IPS DF 4.7 (cell line): ENCODE measurements at regions not wholly inside any gene's neighbourhood (a gene's known extent, or its start where the extent isn't known, plus 50 kb on each side); places are given as distances from the start of the nearest gene placed in this dataset.

Source experiments
- DNase-seq: peaks from one replicate; pipeline ENCODE4 v3.0.0-alpha.2; 2013; ENCODE audit warnings: low spot score; ENCODE audit errors: extremely low read depth

- DNase-seq, result no peak
Measured at GRCh38 chr18:22667616-22668422, 250.1 kb upstream of the CTAGE1 start.

- DNase-seq, result no peak
Measured at GRCh38 chr18:22668496-22668895, 250.8 kb upstream of the CTAGE1 start.

GRCh38 chr18:22670914-22671313 is 253.2 kb upstream of the CTAGE1 start:
- no peak for DNase-seq

DNA sequence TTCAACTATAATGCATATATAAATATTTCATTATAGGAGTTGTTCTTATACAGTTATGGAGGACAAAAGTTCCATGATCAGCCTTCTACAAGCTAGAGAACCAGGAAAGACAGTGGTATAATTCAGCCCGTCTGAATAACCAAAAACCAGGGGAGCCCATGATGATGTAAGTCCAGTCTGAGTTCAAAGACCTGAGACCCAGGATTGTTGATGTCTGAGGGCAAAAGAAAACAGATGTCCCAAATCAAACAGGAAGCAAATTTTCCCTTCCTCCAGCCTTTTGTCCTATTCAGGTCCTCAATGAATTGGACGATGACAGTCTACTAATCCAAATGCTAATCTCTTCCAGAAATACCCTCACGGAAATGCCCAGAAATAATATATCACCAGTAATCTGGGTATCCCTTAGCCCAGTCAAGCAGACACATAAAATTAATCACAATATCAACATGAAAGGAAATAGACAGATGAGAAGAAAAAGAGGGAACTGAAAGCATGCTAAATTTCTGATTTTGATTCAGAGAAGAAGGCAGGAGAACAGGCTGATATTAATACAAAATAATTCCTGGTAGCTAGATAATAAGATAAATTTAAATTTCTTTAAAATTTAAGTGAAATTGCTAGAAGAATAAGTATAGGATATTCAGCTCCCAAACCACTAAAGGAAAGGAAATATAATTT is 255.6 kb upstream of the CTAGE1 start:
- no peak for DNase-seq

- DNase-seq, result no peak
Measured at GRCh38 chr18:22674272-22674671, 256.6 kb upstream of the CTAGE1 start.

DNA sequence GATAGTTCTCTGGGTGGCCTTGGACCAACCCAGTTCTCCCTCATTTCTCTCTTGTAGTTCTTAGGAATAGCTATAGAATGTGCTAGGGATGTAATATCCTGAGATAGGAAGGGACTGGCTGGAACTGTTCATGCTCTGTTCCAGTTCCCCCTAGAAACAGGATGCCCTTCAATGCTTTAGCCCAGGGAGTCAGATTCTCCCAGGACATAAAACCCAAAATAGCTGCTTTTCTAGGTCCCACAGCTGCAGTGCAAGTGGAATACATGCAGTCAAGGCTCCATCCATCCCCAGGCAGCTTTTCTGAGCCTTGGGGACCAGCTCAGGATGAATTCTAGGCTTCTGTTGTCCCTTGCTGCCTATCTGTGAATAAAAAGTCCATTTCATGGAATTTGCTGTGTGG is 257.3 kb upstream of the CTAGE1 start:
- DNase-seq, result no peak

DNA sequence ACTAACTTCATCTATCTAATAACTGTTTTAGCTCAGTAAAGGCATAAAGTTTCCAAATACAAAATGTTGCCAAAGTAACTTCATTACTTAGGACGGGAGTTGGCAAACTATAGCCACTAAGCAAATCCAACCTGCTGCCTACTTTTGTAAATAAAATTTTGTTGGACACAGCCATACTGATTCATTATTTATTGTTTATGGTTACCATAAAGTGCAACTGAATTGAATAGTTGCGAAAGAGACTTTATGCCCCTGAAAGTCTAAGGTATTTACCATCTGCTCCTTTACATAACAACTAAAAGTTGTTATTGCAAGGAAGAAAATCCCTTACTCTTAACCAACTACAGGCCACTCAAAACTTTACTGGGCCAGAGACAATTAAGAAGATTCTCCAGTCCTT is 256.7 kb upstream of the RBBP8 start:
- no peak for DNase-seq

- DNase-seq, result no peak
Measured at GRCh38 chr18:22678486-22678885, 254.6 kb upstream of the RBBP8 start.

GRCh38 chr18:22680944-22681343 is 252.2 kb upstream of the RBBP8 start:
- DNase-seq, result no peak

DNA sequence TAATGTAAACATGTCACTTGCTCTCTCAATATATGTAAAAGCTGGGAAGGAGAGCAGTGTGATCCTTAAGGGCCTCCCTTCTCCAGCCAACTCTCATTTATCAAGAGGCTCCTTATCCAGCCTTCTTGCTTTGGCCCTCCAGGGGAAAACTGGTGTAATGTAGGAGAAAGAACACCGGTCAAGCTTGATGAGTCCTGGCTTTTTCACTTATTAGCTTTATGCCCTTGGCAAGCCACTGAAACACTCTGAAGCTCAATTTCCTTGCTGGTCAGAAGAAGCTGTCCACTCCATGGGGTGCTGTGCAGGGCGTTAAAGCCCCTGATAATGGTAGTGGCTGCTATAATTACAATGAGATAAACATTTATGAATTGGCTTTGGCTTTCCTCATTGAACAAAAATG is 251.2 kb upstream of the RBBP8 start:
- no peak for DNase-seq

- DNase-seq, result no peak
Measured at GRCh38 chr18:22682720-22683119, 250.4 kb upstream of the RBBP8 start.

DNA sequence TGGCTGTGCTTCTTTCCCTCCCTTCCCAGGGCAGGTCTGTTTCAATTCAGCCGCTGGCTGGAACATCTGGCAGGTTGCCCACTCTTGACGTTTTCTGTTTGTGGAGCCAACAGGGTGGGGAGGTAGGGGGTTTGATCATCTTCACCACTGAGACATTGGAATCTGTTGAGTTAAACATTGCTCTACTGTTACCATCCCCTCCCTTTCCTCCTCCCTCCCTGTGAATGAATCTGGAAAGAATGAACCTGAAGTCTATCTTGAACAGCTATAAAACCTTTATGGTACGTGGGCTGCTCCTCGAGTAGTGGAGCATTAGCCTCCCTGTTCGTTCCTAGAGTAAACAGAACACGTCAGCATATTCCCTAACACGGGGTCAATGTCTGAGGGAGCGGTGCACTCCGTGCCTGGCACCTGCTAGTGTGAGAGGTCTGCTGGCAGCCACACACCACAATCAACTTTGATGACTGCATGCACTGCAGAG is 249.9 kb upstream of the RBBP8 start:
- no peak for DNase-seq

GRCh38 chr18:22683786-22684185 is 249.3 kb upstream of the RBBP8 start:
- no peak for DNase-seq

DNA sequence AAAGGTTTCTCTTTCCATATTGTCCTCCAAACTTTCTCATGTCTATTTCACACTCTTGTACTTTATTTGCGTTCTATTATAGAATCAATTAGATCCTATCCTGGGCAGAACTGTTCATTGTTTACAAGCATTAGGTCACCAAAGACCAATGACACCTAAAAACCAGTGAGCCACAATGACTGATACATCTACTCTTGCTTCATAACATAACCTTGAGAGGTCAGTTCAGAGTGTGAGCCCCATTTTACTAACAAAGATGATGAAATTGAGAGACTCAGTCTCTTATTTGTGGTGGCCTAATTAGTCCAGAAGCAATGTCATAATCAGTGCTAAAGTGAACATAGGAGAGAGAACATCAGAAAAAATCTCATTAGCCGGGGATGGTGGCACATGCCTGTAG is 248.9 kb upstream of the RBBP8 start:
- DNase-seq, result no peak

DNA sequence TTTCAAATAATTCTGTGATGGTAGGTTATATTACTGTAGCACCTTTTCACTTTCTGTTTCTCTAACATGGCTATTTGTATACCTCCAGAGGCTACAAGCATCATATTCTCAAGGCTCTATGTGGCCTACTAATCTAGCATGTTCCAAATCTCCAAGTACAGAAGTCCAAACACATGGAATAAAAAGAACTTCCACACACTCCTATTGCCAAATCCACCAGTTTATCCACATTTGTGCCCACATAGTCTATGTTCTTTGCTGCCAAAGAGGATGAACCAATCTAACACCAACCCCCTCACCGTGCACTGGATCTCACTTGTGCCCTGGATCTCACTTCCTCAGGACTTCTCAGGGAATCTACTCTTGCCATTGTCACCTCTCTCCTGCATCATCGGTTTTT is 247.3 kb upstream of the RBBP8 start:
- DNase-seq, result no peak

DNA sequence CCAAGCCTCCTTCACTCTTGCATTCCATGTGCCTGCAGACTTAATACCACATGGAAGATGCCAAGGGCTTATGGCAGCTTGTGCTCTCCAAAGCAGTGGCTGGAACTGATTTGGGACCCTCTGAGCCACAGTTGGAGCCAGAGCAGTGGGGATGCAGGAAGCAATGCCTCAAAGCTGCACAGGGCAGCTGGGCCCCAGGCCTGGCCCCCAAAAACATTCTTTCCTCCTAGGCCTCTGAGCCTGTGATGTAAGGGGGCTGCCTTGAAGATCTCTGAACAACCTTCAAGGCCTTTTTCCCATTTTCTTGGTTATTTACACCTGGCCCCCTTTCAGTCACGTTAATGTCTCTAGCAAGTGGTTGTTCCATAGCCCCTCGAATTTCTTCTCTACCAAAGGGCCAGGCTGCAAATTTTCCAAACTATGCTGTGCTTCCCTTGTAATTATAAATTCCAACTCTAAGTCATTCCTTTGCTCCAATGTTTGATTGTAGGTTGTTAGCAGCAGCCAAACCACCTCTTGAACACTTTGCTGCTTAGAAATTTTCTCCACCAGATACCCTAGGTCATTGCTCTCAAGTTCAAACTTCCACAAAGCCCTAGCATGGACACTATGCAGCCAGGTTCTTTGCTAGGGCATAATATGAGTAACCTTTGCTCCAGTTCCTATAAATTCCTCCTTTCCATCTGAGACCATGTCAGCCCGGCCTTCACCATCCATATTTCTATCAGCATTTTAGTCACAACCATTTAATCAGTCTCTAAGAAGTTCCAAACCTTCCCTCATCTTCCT is 245.0 kb upstream of the RBBP8 start:
- no peak for DNase-seq

GRCh38 chr18:22688877-22689496 is 244.1 kb upstream of the RBBP8 start:
- no peak for DNase-seq

DNA sequence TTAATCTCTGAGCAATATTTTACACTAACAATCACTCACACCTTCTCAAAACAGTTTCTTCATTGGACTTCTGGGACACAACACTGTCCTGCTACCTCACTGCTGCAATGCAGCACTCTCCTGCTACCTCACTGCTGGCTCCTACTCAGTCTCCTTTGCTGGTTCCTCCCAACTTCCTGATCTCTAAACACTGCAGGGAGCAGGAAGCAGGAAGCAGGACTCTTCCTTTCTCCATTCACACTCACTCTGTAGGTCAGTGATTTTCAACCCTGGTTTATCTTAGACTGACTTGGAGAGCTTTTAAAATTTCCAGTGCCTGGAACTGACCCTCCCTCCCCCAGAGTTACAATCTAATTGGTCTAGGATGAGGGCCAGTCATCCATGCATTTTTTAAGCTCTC is 243.4 kb upstream of the RBBP8 start:
- DNase-seq, result no peak

DNA sequence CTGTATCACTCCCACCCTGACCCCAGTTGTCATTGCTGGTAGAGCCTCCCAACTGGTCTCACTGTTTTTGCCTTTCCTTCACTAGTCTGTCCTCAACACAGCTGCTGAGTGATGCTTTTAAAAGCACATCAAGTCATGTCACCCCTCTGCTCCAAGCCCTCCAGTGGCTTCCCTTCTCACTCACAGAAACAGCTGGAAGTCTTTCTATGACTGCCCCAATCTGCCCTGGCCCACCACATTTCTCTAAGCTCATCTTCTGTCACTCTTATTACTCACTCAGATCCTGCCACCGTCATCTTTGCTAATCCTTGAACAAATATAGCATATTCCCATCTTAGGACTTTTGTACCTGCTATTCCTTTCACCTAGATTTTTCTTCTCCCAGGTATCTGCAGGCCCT is 242.6 kb upstream of the RBBP8 start:
- no peak for DNase-seq

DNA sequence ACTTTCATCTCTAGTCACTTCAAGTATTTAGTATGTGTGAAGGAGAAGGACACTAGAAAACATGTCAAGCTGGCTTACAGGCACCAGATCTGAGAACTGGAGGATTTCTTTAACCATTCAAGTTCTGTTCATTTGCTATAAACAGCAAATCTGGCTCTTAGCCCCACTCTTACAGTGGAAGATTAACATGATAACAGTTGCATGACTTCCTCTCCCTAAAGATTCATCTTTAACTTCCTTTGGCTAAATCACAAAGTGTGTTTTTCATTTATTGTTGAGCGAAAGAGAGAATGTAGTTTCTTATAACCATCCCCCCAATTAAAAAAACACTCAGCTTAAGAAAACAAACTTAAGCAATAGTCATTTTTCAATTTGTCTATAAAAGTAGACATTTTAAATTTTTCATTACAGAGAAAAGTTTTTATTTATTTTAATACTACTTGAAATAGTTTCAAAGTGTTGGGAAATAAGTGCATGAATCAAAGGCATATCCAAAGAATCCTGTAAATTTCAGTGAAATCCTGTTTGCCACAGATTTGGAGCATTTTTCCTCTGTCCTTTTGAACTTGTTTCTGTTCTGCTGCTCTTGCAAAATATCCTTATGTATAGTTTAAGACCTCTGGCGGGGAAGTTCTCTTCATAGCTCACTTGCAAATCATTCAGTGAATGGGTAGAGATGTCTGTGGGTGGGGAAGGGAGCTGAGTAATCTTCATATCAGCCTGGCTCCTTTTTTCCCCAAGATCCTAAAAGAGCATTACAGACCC is 241.0 kb upstream of the RBBP8 start:
- no peak for DNase-seq

- DNase-seq, result no peak
Measured at GRCh38 chr18:22694954-22695353, 238.2 kb upstream of the RBBP8 start.
